ENCODE measurements at regions not wholly inside any gene's neighbourhood (a gene's known extent, or its start where the extent isn't known, plus 50 kb on each side); places are given as distances from the start of the nearest gene placed in this dataset.

- no peaks in the 10 kb centered on the region for H3K9me3 ChIP-seq (ENCODE audit: low read length)
- H3F3A ChIP-seq (ENCODE audit: insufficient read depth, low read length): no peaks in the 10 kb centered on the region
- no peak overlapping the region for H2AFZ ChIP-seq (ENCODE audit: low read length)
- no peak overlapping the region for H3K4me3 ChIP-seq (ENCODE audit: low read depth, low read length, poor library complexity, severe bottlenecking)
- no peaks in the 10 kb centered on the region for H3K79me2 ChIP-seq (ENCODE audit: insufficient read depth, low read length)
- no peak overlapping the region for H3K4me2 ChIP-seq (ENCODE audit: low read length)
- no peaks in the 10 kb centered on the region for H3K4me1 ChIP-seq (ENCODE audit: insufficient read depth, low read length, severe bottlenecking)
- no peak overlapping the region for H3K27ac ChIP-seq (ENCODE audit: low read depth, low read length, poor library complexity, severe bottlenecking)
- no peaks in the 10 kb centered on the region for H3K27me3 ChIP-seq (ENCODE audit: insufficient read depth, low read length)
- H3K9ac ChIP-seq (ENCODE audit: low read length): no peak overlapping the region
- no peaks in the 10 kb centered on the region for H3K9me2 ChIP-seq (ENCODE audit: low read depth, low read length)
- no peaks in the 10 kb centered on the region for H4K20me1 ChIP-seq (ENCODE audit: insufficient read depth, low read length)
- no peaks in the 10 kb centered on the region for H3K36me3 ChIP-seq (ENCODE audit: insufficient read depth, low read length)
- TF ChIP-seq CTCF (IDR thresholded peaks at IDR 0.05; ENCODE audit: low read length) (no peak), EZH2 (IDR thresholded peaks at IDR 0.05; ENCODE audit: borderline replicate concordance, low read length) (no peak)
These were observed 380.9 kb downstream of the GATA3 start for GRCh38 chr10:8435186-8436055.

GRCh38 chr10:8437896-8438295 is 383.4 kb downstream of the GATA3 start:
- no peaks in the 10 kb centered on the region for H3F3A ChIP-seq (ENCODE audit: insufficient read depth, low read length)
- no peaks in the 10 kb centered on the region for H4K20me1 ChIP-seq (ENCODE audit: insufficient read depth, low read length)
- no peaks in the 10 kb centered on the region for H3K27me3 ChIP-seq (ENCODE audit: insufficient read depth, low read length)
- no peaks in the 10 kb centered on the region for H3K9me2 ChIP-seq (ENCODE audit: low read depth, low read length)
- no peak overlapping the region for H3K4me2 ChIP-seq (ENCODE audit: low read length)
- H3K4me3 ChIP-seq (ENCODE audit: low read depth, low read length, poor library complexity, severe bottlenecking): no peak overlapping the region
- H3K36me3 ChIP-seq (ENCODE audit: insufficient read depth, low read length): no peaks in the 10 kb centered on the region
- no peak for TF ChIP-seq CTCF (IDR thresholded peaks at IDR 0.05; ENCODE audit: low read length)
- no peak for TF ChIP-seq EZH2 (IDR thresholded peaks at IDR 0.05; ENCODE audit: borderline replicate concordance, low read length)
- H3K4me1 ChIP-seq (ENCODE audit: insufficient read depth, low read length, severe bottlenecking): no peaks in the 10 kb centered on the region
- H3K79me2 ChIP-seq (ENCODE audit: insufficient read depth, low read length): no peaks in the 10 kb centered on the region
- H2AFZ ChIP-seq (ENCODE audit: low read length): no peak overlapping the region
- H3K9me3 ChIP-seq (ENCODE audit: low read length): no peaks in the 10 kb centered on the region
- H3K27ac ChIP-seq (ENCODE audit: low read depth, low read length, poor library complexity, severe bottlenecking): no peak overlapping the region
- H3K9ac ChIP-seq (ENCODE audit: low read length): no peak overlapping the region

- H3K9me2 ChIP-seq (ENCODE audit: low read depth, low read length): no peaks in the 10 kb centered on the region
These were observed 384.1 kb downstream of the GATA3 start for GRCh38 chr10:8438603-8439002.

More at GRCh38 chr10:8438603-8439002, 384.1 kb downstream of the GATA3 start:
- H3K27ac ChIP-seq (ENCODE audit: low read depth, low read length, poor library complexity, severe bottlenecking): no peak overlapping the region
- H3K4me1 ChIP-seq (ENCODE audit: insufficient read depth, low read length, severe bottlenecking): no peaks in the 10 kb centered on the region
- H3K4me3 ChIP-seq (ENCODE audit: low read depth, low read length, poor library complexity, severe bottlenecking): no peak overlapping the region
- H3K9ac ChIP-seq (ENCODE audit: low read length): no peak overlapping the region
- no peak for TF ChIP-seq CTCF (IDR thresholded peaks at IDR 0.05; ENCODE audit: low read length)
- no peak for TF ChIP-seq EZH2 (IDR thresholded peaks at IDR 0.05; ENCODE audit: borderline replicate concordance, low read length)
- no peaks in the 10 kb centered on the region for H3K9me3 ChIP-seq (ENCODE audit: low read length)
- H3F3A ChIP-seq (ENCODE audit: insufficient read depth, low read length): no peaks in the 10 kb centered on the region
- no peaks in the 10 kb centered on the region for H3K36me3 ChIP-seq (ENCODE audit: insufficient read depth, low read length)
- H3K27me3 ChIP-seq (ENCODE audit: insufficient read depth, low read length): no peaks in the 10 kb centered on the region
- H4K20me1 ChIP-seq (ENCODE audit: insufficient read depth, low read length): no peaks in the 10 kb centered on the region
- no peaks in the 10 kb centered on the region for H3K79me2 ChIP-seq (ENCODE audit: insufficient read depth, low read length)
- H2AFZ ChIP-seq (ENCODE audit: low read length): no peak overlapping the region
- H3K4me2 ChIP-seq (ENCODE audit: low read length): no peak overlapping the region
